ENCODE measurements at regions not wholly inside any gene's neighbourhood (a gene's known extent, or its start where the extent isn't known, plus 50 kb on each side); places are given as distances from the start of the nearest gene placed in this dataset.
"Not testable (repeated sequence)": the region's sequence is repeated elsewhere in the genome, so short reads cannot be mapped to it uniquely, and the experiment has no call there.

GRCh38 chr14:105721996-105722709 is 195.8 kb downstream of the TMEM121 start:
- TF ChIP-seq POLR2AphosphoS5 (IDR thresholded peaks at IDR 0.05; ENCODE audit: low read depth, low read length); POLR2A (IDR thresholded peaks at IDR 0.05; ENCODE audit: low read depth, low read length); TAF1 (IDR thresholded peaks at IDR 0.05; ENCODE audit: borderline replicate concordance, low read depth, low read length): not testable (repeated sequence)
